Stimulated activated CD4-positive, alpha-beta T cell treated with anti-CD3 and anti-CD28 coated beads, Interleukin-2, amount 100 ng/mL, for 48 hours (primary cell): ENCODE measurements at regions not wholly inside any gene's neighbourhood (a gene's known extent, or its start where the extent isn't known, plus 50 kb on each side); places are given as distances from the start of the nearest gene placed in this dataset.
"Not testable (repeated sequence)": the region's sequence is repeated elsewhere in the genome, so short reads cannot be mapped to it uniquely, and the experiment has no call there.

Source experiments
- DNase-seq, 2 donors: peaks; one replicate each; pipeline ENCODE4 v3.0.0-alpha.2; 2020

GRCh38 chr5:107058803-107059202 lies 611.9 kb downstream of the EFNA5 start:
- DNase-seq: no peak

- DNase-seq: no peak
Observed at GRCh38 chr5:107058235-107058634, 612.5 kb downstream of the EFNA5 start.

GRCh38 chr5:107056278-107056677 lies 614.5 kb downstream of the EFNA5 start:
- DNase-seq: no peak

- DNase-seq: no peak
Observed at GRCh38 chr5:107047048-107047447, 623.7 kb downstream of the EFNA5 start.

GRCh38 chr5:107043665-107044064 lies 627.1 kb downstream of the EFNA5 start:
- no peak for DNase-seq

GRCh38 chr5:107040907-107041306 lies 629.8 kb downstream of the EFNA5 start:
- no peak for DNase-seq

- no peak for DNase-seq
Observed at GRCh38 chr5:107032629-107033028, 638.1 kb downstream of the EFNA5 start.

- DNase-seq: no peak
Observed at GRCh38 chr5:107028938-107029337, 641.8 kb downstream of the EFNA5 start.

GRCh38 chr5:107025712-107026497 lies 644.8 kb downstream of the EFNA5 start:
- DNase-seq: no peak

GRCh38 chr5:107023732-107024131 lies 647.0 kb downstream of the EFNA5 start:
- no peak for DNase-seq

- DNase-seq: no peak
Observed at GRCh38 chr5:107021575-107021974, 649.2 kb downstream of the EFNA5 start.

- no peak for DNase-seq
Observed at GRCh38 chr5:107020626-107021025, 650.1 kb downstream of the EFNA5 start.

GRCh38 chr5:107017616-107018015 lies 653.1 kb downstream of the EFNA5 start:
- no peak for DNase-seq

- no peak for DNase-seq
Observed at GRCh38 chr5:107012371-107012770, 658.4 kb downstream of the EFNA5 start.

GRCh38 chr5:107011605-107012004 lies 659.1 kb downstream of the EFNA5 start:
- no peak for DNase-seq

GRCh38 chr5:107010060-107010459 lies 660.7 kb downstream of the EFNA5 start:
- no peak for DNase-seq

- DNase-seq: no peak
Observed at GRCh38 chr5:107005653-107006052, 665.1 kb downstream of the EFNA5 start.

- no peak for DNase-seq
Observed at GRCh38 chr5:107005161-107005560, 665.6 kb downstream of the EFNA5 start.

- no peak for DNase-seq
Observed at GRCh38 chr5:107002115-107002514, 668.6 kb downstream of the EFNA5 start.

GRCh38 chr5:106999506-106999905 lies 671.2 kb downstream of the EFNA5 start:
- DNase-seq: not testable (repeated sequence)

- no peak for DNase-seq
Observed at GRCh38 chr5:106986006-106986405, 684.7 kb downstream of the EFNA5 start.

GRCh38 chr5:106985174-106985573 lies 685.6 kb downstream of the EFNA5 start:
- DNase-seq: no peak

GRCh38 chr5:106979178-106979577 lies 691.6 kb downstream of the EFNA5 start:
- DNase-seq: not testable (repeated sequence)

- DNase-seq: not testable (repeated sequence)
Observed at GRCh38 chr5:106978582-106979165, 692.1 kb downstream of the EFNA5 start.

- no peak for DNase-seq
Observed at GRCh38 chr5:106976363-106976762, 694.4 kb downstream of the EFNA5 start.
